Left lung (tissue), 4 donors: ENCODE measurements at regions not wholly inside any gene's neighbourhood (a gene's known extent, or its start where the extent isn't known, plus 50 kb on each side); places are given as distances from the start of the nearest gene placed in this dataset.
A peak's percentile ranks its signal among the peaks of the same experiment; 100 is the strongest.

ENCODE experiments used
- ATAC-seq: fragments of 200-7000 bp; cut with Tn5 transposase; one replicate; pipeline ENCODE4 v1.9.1; 2020; ENCODE audit warnings: moderate library complexity
- DNase-seq, 4 donors: peaks; one replicate each; pipeline ENCODE4 v3.0.0-alpha.2; 2013 to 2020
- H3K27ac ChIP-seq, 2 donors: fragments of 200-600 bp; sonication (generic) in 1 of 2; one replicate each; pipeline versions ENCODE4 v1.5.0 to v1.8.0; 2020 to 2021
- H3K27me3 ChIP-seq, 2 donors: fragments of 200-600 bp; sonication (generic) in 1 of 2; one replicate each; pipeline versions ENCODE4 v1.5.0 to v1.8.0; 2020 to 2021
- H3K36me3 ChIP-seq, 2 donors: fragments of 200-600 bp; sonication (generic) in 1 of 2; one replicate each; pipeline versions ENCODE4 v1.5.0 to v1.8.0; 2020 to 2021
- H3K4me1 ChIP-seq, 2 donors: fragments of 200-600 bp; one replicate each; pipeline ENCODE4 v1.8.0; 2021
- H3K4me3 ChIP-seq, 2 donors: fragments of 200-600 bp; sonication (generic) in 1 of 2; one replicate each; pipeline versions ENCODE4 v1.5.0 to v1.8.0; 2020 to 2021; ENCODE audit warnings: mild to moderate bottlenecking in 1 of 2
- H3K9me3 ChIP-seq, 2 donors: fragments of 200-600 bp; sonication (generic) in 1 of 2; one replicate each; pipeline versions ENCODE4 v1.5.0 to v1.8.0; 2020 to 2021
- CTCF ChIP-seq, 2 donors: fragments of 200-600 bp; sonication (generic) in 1 of 2; IDR thresholded peaks; one replicate each; pipeline versions ENCODE4 v1.5.0 to v1.8.0; 2021; ENCODE audit warnings: antibody characterized with exemption in 2 of 2
- intact Hi-C, 2 donors: fragments of 100-400 bp; cut with DNase I; formaldehyde crosslinking; loops; one replicate each; pipeline versions ENCODE4 v1.11.2 to v1.14.2; 2022
- donor health status: DM: no; HTN: yes; CAD: no.
- donor health status: DM: no; HTN: no; CAD: no.

- TF ChIP-seq CTCF (IDR thresholded peaks at IDR 0.05), result no peak
- no peak overlapping the region for H3K27ac ChIP-seq
- intact Hi-C loops, result no loop called here
- H3K27me3 ChIP-seq, result peaks cover 0 to 42% of the 10 kb centered on the region in 2 donors
- H3K9me3 ChIP-seq, result no peaks in the 10 kb centered on the region
- ATAC-seq (no peak), DNase-seq (no peak)
- no peak overlapping the region for H3K4me3 ChIP-seq
- peaks cover 0 to 25% of the 10 kb centered on the region in 2 donors for H3K4me1 ChIP-seq
- no peaks in the 10 kb centered on the region for H3K36me3 ChIP-seq
These were observed 243.3 kb downstream of the ERMARD start for GRCh38 chr6:169994739-169995138.

- intact Hi-C loops, result no loop called here
- Histone ChIP-seq H3K27me3 (peaks cover 0 to 42% of the 10 kb centered on the region in 2 donors), H3K36me3 (no peaks in the 10 kb centered on the region), H3K27ac (no peak overlapping the region), H3K4me1 (peaks cover 0 to 28% of the 10 kb centered on the region in 2 donors), H3K4me3 (no peak overlapping the region), H3K9me3 (no peaks in the 10 kb centered on the region)
- DNase-seq (no peak), ATAC-seq (no peak)
- no peak for TF ChIP-seq CTCF (IDR thresholded peaks at IDR 0.05)
These were observed 242.5 kb downstream of the ERMARD start for GRCh38 chr6:169993861-169994481.

- no peak for TF ChIP-seq CTCF (IDR thresholded peaks at IDR 0.05)
- Histone ChIP-seq H3K27me3 (peaks cover 0 to 47% of the 10 kb centered on the region in 2 donors), H3K36me3 (no peaks in the 10 kb centered on the region), H3K4me1 (peaks cover 0 to 28% of the 10 kb centered on the region in 2 donors), H3K9me3 (no peaks in the 10 kb centered on the region), H3K27ac (no peak overlapping the region), H3K4me3 (no peak overlapping the region)
- intact Hi-C loops, result no loop called here
- DNase-seq (no peak), ATAC-seq (no peak)
These were observed 240.5 kb downstream of the ERMARD start for GRCh38 chr6:169991913-169992312.

GRCh38 chr6:169991031-169991390, 239.6 kb downstream of the ERMARD start:
- DNase-seq, result no peak
- ATAC-seq, result no peak
- Histone ChIP-seq H3K9me3 (no peaks in the 10 kb centered on the region), H3K4me1 (peaks cover 0 to 28% of the 10 kb centered on the region in 2 donors), H3K27ac (peak overlapping the region in 1 of 2 donors; percentile 46), H3K36me3 (no peaks in the 10 kb centered on the region), H3K4me3 (no peak overlapping the region), H3K27me3 (peaks cover 0 to 54% of the 10 kb centered on the region in 2 donors)
- intact Hi-C loops, result no loop called here
- TF ChIP-seq CTCF (IDR thresholded peaks at IDR 0.05), result no peak

- peak overlapping the region in 1 of 2 donors; percentile 46 for H3K27ac ChIP-seq
- no peaks in the 10 kb centered on the region for H3K9me3 ChIP-seq
- no peak for TF ChIP-seq CTCF (IDR thresholded peaks at IDR 0.05)
- H3K36me3 ChIP-seq, result no peaks in the 10 kb centered on the region
- H3K27me3 ChIP-seq, result peaks cover 0 to 54% of the 10 kb centered on the region in 2 donors
- peaks cover 0 to 28% of the 10 kb centered on the region in 2 donors for H3K4me1 ChIP-seq
- peak in 1 of 4 donors; percentile 71 for DNase-seq
- intact Hi-C loops, result no loop called here
- no peak overlapping the region for H3K4me3 ChIP-seq
- ATAC-seq, result peak; percentile 71
These were observed 238.9 kb downstream of the ERMARD start for GRCh38 chr6:169990095-169991030.
